A673 (cell line): ENCODE measurements at regions not wholly inside any gene's neighbourhood (a gene's known extent, or its start where the extent isn't known, plus 50 kb on each side); places are given as distances from the start of the nearest gene placed in this dataset.

Source experiments
- CTCF ChIP-seq: fragments of 300-800, 200-600 bp; sonication (generic); conservative IDR thresholded peaks from 2 replicates; pipeline ENCODE4 v1.5.1; 2017; ENCODE audit warnings: low read depth, mild to moderate bottlenecking, antibody characterized with exemption, low read length, moderate library complexity, mixed read lengths
- EZH2 ChIP-seq: fragments of 200-600 bp; sonication (generic); IDR thresholded peaks from 2 replicates; pipeline ENCODE4 v1.6.1; 2017; ENCODE audit warnings: borderline replicate concordance, low read depth, mild to moderate bottlenecking, mixed read lengths, antibody characterized with exemption, low read length; ENCODE audit not compliant: poor library complexity, severe bottlenecking

DNA sequence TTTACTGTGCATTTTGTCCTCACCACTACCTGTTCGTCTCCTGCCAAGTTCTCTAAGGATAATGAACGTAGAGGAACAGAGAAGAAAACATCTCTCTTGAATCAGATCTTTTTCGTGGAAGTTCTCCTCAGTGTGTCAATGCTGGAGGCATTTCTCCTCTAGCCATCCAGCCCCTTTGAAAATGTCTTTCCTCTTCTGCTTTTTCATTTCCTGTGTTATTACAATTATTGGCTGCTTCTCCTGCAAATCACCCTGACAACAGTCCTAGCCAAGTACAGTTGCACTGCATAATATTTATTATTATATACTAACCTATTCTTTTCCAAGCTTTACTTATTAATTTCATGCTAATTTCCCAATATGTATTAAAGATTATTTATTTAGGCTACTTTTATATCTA lies 61.8 kb upstream of the TRPM3 start:
- TF ChIP-seq EZH2 = no peak
- no peak for TF ChIP-seq CTCF
